Liver (tissue), 8 donors: ENCODE measurements at regions not wholly inside any gene's neighbourhood (a gene's known extent, or its start where the extent isn't known, plus 50 kb on each side); places are given as distances from the start of the nearest gene placed in this dataset.

ENCODE experiments used
- DNase-seq: peaks from one replicate; pipeline ENCODE4 v3.0.0-alpha.2; 2017; ENCODE audit warnings: low spot score
- H3K27ac ChIP-seq, 2 donors: one replicate each; pipeline ENCODE4 v1.7.0; 2013; ENCODE audit warnings: inconsistent platforms in 2 of 2, low read length in 2 of 2, control low read depth in 1 of 2, low read depth in 1 of 2, mild to moderate bottlenecking in 1 of 2
- H3K27me3 ChIP-seq, 4 donors: one replicate each; pipeline versions ENCODE4 v1.6.1 to v1.7.0; 2013; ENCODE audit warnings: low read length in 3 of 4, inconsistent platforms in 1 of 4, mild to moderate bottlenecking in 1 of 4, moderate library complexity in 1 of 4; ENCODE audit not compliant: control insufficient read depth in 4 of 4, insufficient read depth in 4 of 4
- H3K36me3 ChIP-seq, 4 donors: one replicate each; pipeline versions ENCODE4 v1.6.1 to v1.7.0; 2013; ENCODE audit warnings: low read length in 3 of 4, mild to moderate bottlenecking in 3 of 4, low read depth in 1 of 4, moderate library complexity in 1 of 4; ENCODE audit not compliant: control insufficient read depth in 4 of 4, insufficient read depth in 3 of 4
- H3K4me1 ChIP-seq, 4 donors: one replicate each; pipeline versions ENCODE4 v1.6.1 to v1.7.0; 2013; ENCODE audit warnings: low read length in 3 of 4, mild to moderate bottlenecking in 3 of 4, moderate library complexity in 1 of 4; ENCODE audit not compliant: control insufficient read depth in 4 of 4, insufficient read depth in 4 of 4
- H3K4me3 ChIP-seq, 3 donors: one replicate each; pipeline versions ENCODE4 v1.6.1 to v1.7.0; 2013; ENCODE audit warnings: low read length in 3 of 3, control low read depth in 1 of 3, low read depth in 1 of 3, mild to moderate bottlenecking in 1 of 3
- H3K9ac ChIP-seq, 2 donors: one replicate each; pipeline ENCODE4 v1.7.0; 2013; ENCODE audit warnings: low read length in 2 of 2, mild to moderate bottlenecking in 2 of 2, moderate library complexity in 2 of 2, control low read depth in 1 of 2, low read depth in 1 of 2
- H3K9me3 ChIP-seq, 4 donors: one replicate each; pipeline versions ENCODE4 v1.6.1 to v1.7.0; 2013; ENCODE audit warnings: low read length in 3 of 4; ENCODE audit not compliant: control insufficient read depth in 4 of 4
- ATF3 ChIP-seq: IDR thresholded peaks from 2 replicates; pipeline ENCODE4 v1.6.1; 2016; ENCODE audit warnings: antibody characterized with exemption
- EGR1 ChIP-seq, 2 donors: IDR thresholded peaks; 2 replicates each; pipeline ENCODE4 v1.6.1; 2016 to 2018; ENCODE audit warnings: antibody characterized with exemption in 2 of 2, low read depth in 2 of 2
- FOXA1 ChIP-seq: IDR thresholded peaks from 2 replicates; pipeline ENCODE4 v1.6.1; 2016; ENCODE audit warnings: antibody characterized with exemption
- FOXA2 ChIP-seq: IDR thresholded peaks from 2 replicates; pipeline ENCODE4 v1.6.1; 2016; ENCODE audit warnings: antibody characterized with exemption
- GABPA ChIP-seq, 2 donors: IDR thresholded peaks in 1 of 2; conservative IDR thresholded peaks in 1 of 2; 2 replicates each; pipeline ENCODE4 v1.6.1; 2016; ENCODE audit warnings: antibody characterized with exemption in 2 of 2, mild to moderate bottlenecking in 1 of 2, moderate library complexity in 1 of 2
- HNF4A ChIP-seq, 2 donors: conservative IDR thresholded peaks; 2 replicates each; pipeline ENCODE4 v1.6.1; 2016; ENCODE audit warnings: antibody characterized with exemption in 2 of 2, mild to moderate bottlenecking in 2 of 2
- JUND ChIP-seq, 2 donors: IDR thresholded peaks; 2 replicates each; pipeline ENCODE4 v1.6.1; 2016; ENCODE audit warnings: antibody characterized with exemption in 2 of 2
- MAX ChIP-seq: IDR thresholded peaks from 2 replicates; pipeline ENCODE4 v1.6.1; 2016; ENCODE audit warnings: antibody characterized with exemption
- NR2F2 ChIP-seq: IDR thresholded peaks from 2 replicates; pipeline ENCODE4 v1.6.1; 2016; ENCODE audit warnings: antibody characterized with exemption
- RAD21 ChIP-seq, 2 donors: IDR thresholded peaks; 2 replicates each; pipeline ENCODE4 v1.6.1; 2016; ENCODE audit warnings: antibody characterized with exemption in 2 of 2, mild to moderate bottlenecking in 2 of 2
- RXRA ChIP-seq, 2 donors: IDR thresholded peaks; 2 replicates each; pipeline ENCODE4 v1.6.1; 2017 to 2018; ENCODE audit warnings: antibody characterized with exemption in 2 of 2, mild to moderate bottlenecking in 1 of 2
- SP1 ChIP-seq: IDR thresholded peaks from 2 replicates; pipeline ENCODE4 v1.6.1; 2018; ENCODE audit warnings: antibody characterized with exemption, mild to moderate bottlenecking
- YY1 ChIP-seq: IDR thresholded peaks from 2 replicates; pipeline ENCODE4 v1.6.1; 2016; ENCODE audit warnings: antibody characterized with exemption, mild to moderate bottlenecking
- ZBTB33 ChIP-seq: IDR thresholded peaks from 2 replicates; pipeline ENCODE4 v1.6.1; 2016; ENCODE audit warnings: antibody characterized with exemption
- WGBS: extraction: QIAGEN DNeasy Blood & Tissue Kit; methylation state at CpG from one replicate; pipeline ENCODE4 v1.1.7; 2013; 5-methylcytosine and 5-hydroxymethylcytosine counted together
- TF ChIP-seq, protein P1 (sequence below): fragments of 150-350 bp; IDR thresholded peaks from 2 replicates; pipeline ENCODE4 v1.5.1; 2017; ENCODE audit warnings: improper control_type of control experiment, low read depth, low read length; ENCODE audit not compliant: missing input control
- TF ChIP-seq, protein P2 (sequence below): IDR thresholded peaks from 2 replicates; pipeline ENCODE4 v1.6.1; 2016; ENCODE audit warnings: antibody characterized with exemption, mild to moderate bottlenecking
- donor health status: healthy.
- donor health status: healthy.
- donor health status: healthy.
- donor health status: healthy.
- donor health status: healthy.

DNA sequence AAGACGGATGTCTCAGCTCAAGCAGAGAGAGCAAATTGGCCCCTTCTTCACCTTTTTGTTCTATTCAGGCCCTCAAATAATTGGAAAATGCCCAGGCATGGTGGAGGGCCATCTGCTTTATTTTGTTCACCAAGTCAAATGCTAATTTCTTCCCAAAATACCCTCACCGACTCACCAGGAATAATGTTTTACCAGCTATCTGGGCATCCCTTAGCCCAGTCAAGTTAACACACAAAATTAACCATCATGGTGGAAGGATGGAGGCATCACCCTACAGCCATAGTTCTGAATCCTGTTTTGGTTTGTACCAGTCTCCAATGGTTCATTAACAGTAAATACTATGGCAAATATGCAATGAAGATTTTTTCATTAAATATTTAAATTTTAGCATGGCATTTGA is 51.7 kb upstream of the SERP2 start:
- no peak overlapping the region for H3K4me3 ChIP-seq
- H3K9me3 ChIP-seq: no peaks in the 10 kb centered on the region
- no peak overlapping the region for H3K9ac ChIP-seq
- H3K27ac ChIP-seq: no peak overlapping the region
- peaks cover 0 to 14% (median 4%) of the 10 kb centered on the region in 4 donors for H3K4me1 ChIP-seq
- DNase-seq: no peak
- H3K36me3 ChIP-seq: no peaks in the 10 kb centered on the region
- TF ChIP-seq FOXA2 (no peak), RXRA (IDR thresholded peaks at IDR 0.05) (no peak), JUND (IDR thresholded peaks at IDR 0.05) (no peak), FOXA1 (no peak), MAX (no peak), RAD21 (IDR thresholded peaks at IDR 0.05) (no peak), GABPA (IDR thresholded peaks at IDR 0.05 in 1 of 2, conservative IDR thresholded peaks at IDR 0.05 in 1 of 2) (no peak)
- 98% methylated on average over 2 of the region's 2 CpGs for WGBS
- no peaks in the 10 kb centered on the region for H3K27me3 ChIP-seq

GRCh38 chr13:44322928-44323327 is 50.7 kb upstream of the SERP2 start:
- Histone ChIP-seq H3K36me3 (no peaks in the 10 kb centered on the region), H3K9me3 (no peaks in the 10 kb centered on the region), H3K9ac (peak overlapping the region in 1 of 2 donors; percentile 42), H3K27ac (peak overlapping the region; percentile 79 to 91), H3K27me3 (no peaks in the 10 kb centered on the region), H3K4me3 (no peak overlapping the region), H3K4me1 (peaks cover 0 to 14% (median 4%) of the 10 kb centered on the region in 4 donors)
- 40% methylated on average over 2 of the region's 2 CpGs for WGBS
- TF ChIP-seq MAX (no peak), EGR1 (IDR thresholded peaks at IDR 0.05; ENCODE audit: low read depth in 2 of 2) (no peak), RXRA (IDR thresholded peaks at IDR 0.05) (peak; percentile 54 to 84), FOXA1 (peak; percentile 71), ATF3 (peak; percentile 91), ZBTB33 (peak; percentile 25), GABPA (IDR thresholded peaks at IDR 0.05 in 1 of 2, conservative IDR thresholded peaks at IDR 0.05 in 1 of 2) (no peak), HNF4A (conservative IDR thresholded peaks at IDR 0.05) (peak; percentile 32 to 64), RAD21 (IDR thresholded peaks at IDR 0.05) (peak; percentile 47 to 51), NR2F2 (no peak), JUND (IDR thresholded peaks at IDR 0.05) (peak in 1 of 2 donors; percentile 67), SP1 (peak; percentile 70), YY1 (no peak), FOXA2 (peak; percentile 71)
- TF ChIP-seq, protein P1, sequence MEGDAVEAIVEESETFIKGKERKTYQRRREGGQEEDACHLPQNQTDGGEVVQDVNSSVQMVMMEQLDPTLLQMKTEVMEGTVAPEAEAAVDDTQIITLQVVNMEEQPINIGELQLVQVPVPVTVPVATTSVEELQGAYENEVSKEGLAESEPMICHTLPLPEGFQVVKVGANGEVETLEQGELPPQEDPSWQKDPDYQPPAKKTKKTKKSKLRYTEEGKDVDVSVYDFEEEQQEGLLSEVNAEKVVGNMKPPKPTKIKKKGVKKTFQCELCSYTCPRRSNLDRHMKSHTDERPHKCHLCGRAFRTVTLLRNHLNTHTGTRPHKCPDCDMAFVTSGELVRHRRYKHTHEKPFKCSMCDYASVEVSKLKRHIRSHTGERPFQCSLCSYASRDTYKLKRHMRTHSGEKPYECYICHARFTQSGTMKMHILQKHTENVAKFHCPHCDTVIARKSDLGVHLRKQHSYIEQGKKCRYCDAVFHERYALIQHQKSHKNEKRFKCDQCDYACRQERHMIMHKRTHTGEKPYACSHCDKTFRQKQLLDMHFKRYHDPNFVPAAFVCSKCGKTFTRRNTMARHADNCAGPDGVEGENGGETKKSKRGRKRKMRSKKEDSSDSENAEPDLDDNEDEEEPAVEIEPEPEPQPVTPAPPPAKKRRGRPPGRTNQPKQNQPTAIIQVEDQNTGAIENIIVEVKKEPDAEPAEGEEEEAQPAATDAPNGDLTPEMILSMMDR: no peak
- TF ChIP-seq, protein P2, sequence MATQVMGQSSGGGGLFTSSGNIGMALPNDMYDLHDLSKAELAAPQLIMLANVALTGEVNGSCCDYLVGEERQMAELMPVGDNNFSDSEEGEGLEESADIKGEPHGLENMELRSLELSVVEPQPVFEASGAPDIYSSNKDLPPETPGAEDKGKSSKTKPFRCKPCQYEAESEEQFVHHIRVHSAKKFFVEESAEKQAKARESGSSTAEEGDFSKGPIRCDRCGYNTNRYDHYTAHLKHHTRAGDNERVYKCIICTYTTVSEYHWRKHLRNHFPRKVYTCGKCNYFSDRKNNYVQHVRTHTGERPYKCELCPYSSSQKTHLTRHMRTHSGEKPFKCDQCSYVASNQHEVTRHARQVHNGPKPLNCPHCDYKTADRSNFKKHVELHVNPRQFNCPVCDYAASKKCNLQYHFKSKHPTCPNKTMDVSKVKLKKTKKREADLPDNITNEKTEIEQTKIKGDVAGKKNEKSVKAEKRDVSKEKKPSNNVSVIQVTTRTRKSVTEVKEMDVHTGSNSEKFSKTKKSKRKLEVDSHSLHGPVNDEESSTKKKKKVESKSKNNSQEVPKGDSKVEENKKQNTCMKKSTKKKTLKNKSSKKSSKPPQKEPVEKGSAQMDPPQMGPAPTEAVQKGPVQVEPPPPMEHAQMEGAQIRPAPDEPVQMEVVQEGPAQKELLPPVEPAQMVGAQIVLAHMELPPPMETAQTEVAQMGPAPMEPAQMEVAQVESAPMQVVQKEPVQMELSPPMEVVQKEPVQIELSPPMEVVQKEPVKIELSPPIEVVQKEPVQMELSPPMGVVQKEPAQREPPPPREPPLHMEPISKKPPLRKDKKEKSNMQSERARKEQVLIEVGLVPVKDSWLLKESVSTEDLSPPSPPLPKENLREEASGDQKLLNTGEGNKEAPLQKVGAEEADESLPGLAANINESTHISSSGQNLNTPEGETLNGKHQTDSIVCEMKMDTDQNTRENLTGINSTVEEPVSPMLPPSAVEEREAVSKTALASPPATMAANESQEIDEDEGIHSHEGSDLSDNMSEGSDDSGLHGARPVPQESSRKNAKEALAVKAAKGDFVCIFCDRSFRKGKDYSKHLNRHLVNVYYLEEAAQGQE: no peak
- DNase-seq: no peak
